CD8-positive, alpha-beta memory T cell (primary cell): ENCODE measurements at regions not wholly inside any gene's neighbourhood (a gene's known extent, or its start where the extent isn't known, plus 50 kb on each side); places are given as distances from the start of the nearest gene placed in this dataset.

Experiments
- CTCF ChIA-PET: fragments of 350-600 bp; sonication (Branson Sonifier 250); formaldehyde crosslinking; loops from one replicate; lab custom pipeline; 2021; ENCODE audit warnings: antibody characterized with exemption; lab: Charles Lee
- POLR2A ChIA-PET: fragments of 350-600 bp; sonication (Branson Sonifier 250); formaldehyde crosslinking; loops from one replicate; lab custom pipeline; 2021; ENCODE audit warnings: antibody characterized with exemption; lab: Charles Lee
- DNase-seq, 5 donors: peaks; one replicate each; pipeline versions ENCODE4 v3.0.0 to v3.0.0-alpha.2; 2020 to 2022; ENCODE audit warnings: mixed read lengths in 1 of 5
- H3K27ac ChIP-seq: one replicate; pipeline ENCODE4 v1.7.0; 2013; ENCODE audit warnings: low read depth, mild to moderate bottlenecking, low read length, moderate library complexity
- H3K27me3 ChIP-seq: 2 replicates; pipeline ENCODE4 v1.7.0; 2013; ENCODE audit warnings: low read length, mild to moderate bottlenecking; ENCODE audit not compliant: insufficient read depth, poor library complexity, severe bottlenecking
- H3K36me3 ChIP-seq: 2 replicates; pipeline ENCODE4 v1.7.0; 2013; ENCODE audit warnings: mild to moderate bottlenecking, low read length, moderate library complexity; ENCODE audit not compliant: insufficient read depth
- H3K4me1 ChIP-seq: 2 replicates; pipeline ENCODE4 v1.7.0; 2013; ENCODE audit warnings: mild to moderate bottlenecking, low read length, moderate library complexity; ENCODE audit not compliant: insufficient read depth
- H3K4me3 ChIP-seq: 2 replicates; pipeline ENCODE4 v1.7.0; 2013; ENCODE audit warnings: mild to moderate bottlenecking, low read length
- H3K9me3 ChIP-seq: 2 replicates; pipeline ENCODE4 v1.7.0; 2013; ENCODE audit warnings: mild to moderate bottlenecking, low read length
- H3K27ac Mint-ChIP-seq, 8 donors: one replicate each; pipeline ENCODE4 v1.8.0; 2020 to 2021; ENCODE audit warnings: mixed read lengths in 8 of 8, mild to moderate bottlenecking in 6 of 8, inconsistent platforms in 3 of 8, moderate library complexity in 3 of 8
- H3K27me3 Mint-ChIP-seq, 2 donors: one replicate each; pipeline ENCODE4 v1.8.0; 2020 to 2021; ENCODE audit warnings: mixed read lengths in 2 of 2, mild to moderate bottlenecking in 1 of 2, moderate library complexity in 1 of 2
- H3K36me3 Mint-ChIP-seq, 3 donors: one replicate each; pipeline ENCODE4 v1.8.0; 2020 to 2021; ENCODE audit warnings: mixed read lengths in 3 of 3, inconsistent platforms in 1 of 3, mild to moderate bottlenecking in 1 of 3
- H3K4me1 Mint-ChIP-seq, 3 donors: one replicate each; pipeline ENCODE4 v1.8.0; 2020 to 2021; ENCODE audit warnings: mixed read lengths in 3 of 3, inconsistent platforms in 1 of 3, mild to moderate bottlenecking in 1 of 3
- H3K4me3 Mint-ChIP-seq, 7 donors: one replicate each; pipeline ENCODE4 v1.8.0; 2020 to 2021; ENCODE audit warnings: mixed read lengths in 7 of 7, mild to moderate bottlenecking in 6 of 7, moderate library complexity in 4 of 7, inconsistent platforms in 2 of 7
- H3K9me3 Mint-ChIP-seq, 5 donors: one replicate each; pipeline ENCODE4 v1.8.0; 2020 to 2022; ENCODE audit warnings: mixed read lengths in 5 of 5, mild to moderate bottlenecking in 3 of 5, moderate library complexity in 2 of 5, inconsistent platforms in 1 of 5

- Histone ChIP-seq H3K4me3 (no peak overlapping the region), H3K9me3 (no peaks in the 10 kb centered on the region), H3K27ac (no peak overlapping the region), H3K4me1 (no peaks in the 10 kb centered on the region), H3K36me3 (no peaks in the 10 kb centered on the region), H3K27me3 (no peaks in the 10 kb centered on the region)
- Mint-ChIP-seq H3K4me3 (no peak overlapping the region), H3K4me1 (no peaks in the 10 kb centered on the region), H3K9me3 (peaks cover 0 to 38% (median 2%) of the 10 kb centered on the region in 5 donors), H3K27ac (no peak overlapping the region), H3K27me3 (no peaks in the 10 kb centered on the region), H3K36me3 (no peaks in the 10 kb centered on the region)
- DNase-seq, result no peak
- POLR2A ChIA-PET, result no interaction called here
- CTCF ChIA-PET, result no interaction called here
Observed at GRCh38 chr11:29129844-29130243, 887.0 kb downstream of the KCNA4 start.

GRCh38 chr11:29127461-29127860, 889.4 kb downstream of the KCNA4 start:
- H3K27me3 Mint-ChIP-seq, result peaks cover 0 to 2% of the 10 kb centered on the region in 2 donors
- no peak for DNase-seq
- H3K4me3 Mint-ChIP-seq, result no peak overlapping the region
- H3K27ac Mint-ChIP-seq, result no peak overlapping the region
- H3K9me3 Mint-ChIP-seq, result peaks cover 0 to 34% (median 2%) of the 10 kb centered on the region in 5 donors
- Histone ChIP-seq H3K4me3 (no peak overlapping the region), H3K27me3 (no peaks in the 10 kb centered on the region), H3K27ac (no peak overlapping the region), H3K4me1 (no peaks in the 10 kb centered on the region), H3K36me3 (no peaks in the 10 kb centered on the region), H3K9me3 (no peaks in the 10 kb centered on the region)
- ChIA-PET CTCF (no interaction called here), POLR2A (no interaction called here)
- H3K4me1 Mint-ChIP-seq, result no peaks in the 10 kb centered on the region
- H3K36me3 Mint-ChIP-seq, result no peaks in the 10 kb centered on the region

- no peaks in the 10 kb centered on the region for H3K4me1 ChIP-seq
- H3K9me3 ChIP-seq, result no peaks in the 10 kb centered on the region
- no peak for DNase-seq
- H3K27ac Mint-ChIP-seq, result no peak overlapping the region
- POLR2A ChIA-PET, result no interaction called here
- H3K27me3 ChIP-seq, result no peaks in the 10 kb centered on the region
- H3K4me3 Mint-ChIP-seq, result no peak overlapping the region
- H3K27me3 Mint-ChIP-seq, result peaks cover 0 to 2% of the 10 kb centered on the region in 2 donors
- no peaks in the 10 kb centered on the region for H3K4me1 Mint-ChIP-seq
- H3K9me3 Mint-ChIP-seq, result peaks cover 0 to 20% (median 3%) of the 10 kb centered on the region in 5 donors
- H3K36me3 ChIP-seq, result no peaks in the 10 kb centered on the region
- H3K4me3 ChIP-seq, result no peak overlapping the region
- H3K27ac ChIP-seq, result no peak overlapping the region
- H3K36me3 Mint-ChIP-seq, result no peaks in the 10 kb centered on the region
- CTCF ChIA-PET, result no interaction called here
Observed at GRCh38 chr11:29125606-29126005, 891.2 kb downstream of the KCNA4 start.

- no peaks in the 10 kb centered on the region for H3K4me1 ChIP-seq
- Mint-ChIP-seq H3K36me3 (no peaks in the 10 kb centered on the region), H3K9me3 (peaks cover 0 to 14% (median 5%) of the 10 kb centered on the region in 5 donors), H3K27ac (no peak overlapping the region), H3K4me3 (no peak overlapping the region), H3K4me1 (no peaks in the 10 kb centered on the region), H3K27me3 (peaks cover 0 to 2% of the 10 kb centered on the region in 2 donors)
- H3K9me3 ChIP-seq, result no peaks in the 10 kb centered on the region
- H3K4me3 ChIP-seq, result no peak overlapping the region
- no peak overlapping the region for H3K27ac ChIP-seq
- CTCF ChIA-PET, result no interaction called here
- H3K27me3 ChIP-seq, result no peaks in the 10 kb centered on the region
- no peak for DNase-seq
- POLR2A ChIA-PET, result no interaction called here
- no peaks in the 10 kb centered on the region for H3K36me3 ChIP-seq
Observed at GRCh38 chr11:29124470-29124869, 892.4 kb downstream of the KCNA4 start.

- no peaks in the 10 kb centered on the region for H3K4me1 ChIP-seq
- Mint-ChIP-seq H3K27me3 (peaks cover 0 to 2% of the 10 kb centered on the region in 2 donors), H3K27ac (no peak overlapping the region), H3K9me3 (peaks cover 0 to 13% (median 3%) of the 10 kb centered on the region in 5 donors), H3K36me3 (no peaks in the 10 kb centered on the region), H3K4me1 (no peaks in the 10 kb centered on the region), H3K4me3 (no peak overlapping the region)
- H3K27ac ChIP-seq, result no peak overlapping the region
- POLR2A ChIA-PET, result no interaction called here
- H3K27me3 ChIP-seq, result no peaks in the 10 kb centered on the region
- CTCF ChIA-PET, result no interaction called here
- no peaks in the 10 kb centered on the region for H3K36me3 ChIP-seq
- no peak for DNase-seq
- H3K9me3 ChIP-seq, result no peaks in the 10 kb centered on the region
- no peak overlapping the region for H3K4me3 ChIP-seq
Observed at GRCh38 chr11:29119707-29120618, 896.9 kb downstream of the KCNA4 start.

- Mint-ChIP-seq H3K4me3 (no peak overlapping the region), H3K36me3 (no peaks in the 10 kb centered on the region), H3K27me3 (peaks cover 0 to 2% of the 10 kb centered on the region in 2 donors), H3K9me3 (peaks cover 0 to 11% (median 3%) of the 10 kb centered on the region in 5 donors), H3K4me1 (no peaks in the 10 kb centered on the region), H3K27ac (no peak overlapping the region)
- POLR2A ChIA-PET, result no interaction called here
- no peak for DNase-seq
- no peak overlapping the region for H3K27ac ChIP-seq
- CTCF ChIA-PET, result no interaction called here
- no peaks in the 10 kb centered on the region for H3K36me3 ChIP-seq
- H3K9me3 ChIP-seq, result no peaks in the 10 kb centered on the region
- no peaks in the 10 kb centered on the region for H3K27me3 ChIP-seq
- H3K4me3 ChIP-seq, result no peak overlapping the region
- no peaks in the 10 kb centered on the region for H3K4me1 ChIP-seq
Observed at GRCh38 chr11:29119116-29119515, 897.7 kb downstream of the KCNA4 start.

GRCh38 chr11:29100967-29101366, 915.9 kb downstream of the KCNA4 start:
- Histone ChIP-seq H3K27ac (no peak overlapping the region), H3K4me1 (no peaks in the 10 kb centered on the region), H3K4me3 (no peak overlapping the region), H3K27me3 (no peaks in the 10 kb centered on the region), H3K36me3 (no peaks in the 10 kb centered on the region), H3K9me3 (no peaks in the 10 kb centered on the region)
- ChIA-PET CTCF (no interaction called here), POLR2A (no interaction called here)
- DNase-seq, result no peak
- no peaks in the 10 kb centered on the region for H3K36me3 Mint-ChIP-seq
- peak overlapping the region in 1 of 8 donors; percentile 66 for H3K27ac Mint-ChIP-seq
- peaks cover 11 to 41% (median 14%) of the 10 kb centered on the region in 5 donors for H3K9me3 Mint-ChIP-seq
- H3K4me1 Mint-ChIP-seq, result no peaks in the 10 kb centered on the region
- no peak overlapping the region for H3K4me3 Mint-ChIP-seq
- no peaks in the 10 kb centered on the region for H3K27me3 Mint-ChIP-seq

- H3K4me1 ChIP-seq, result no peaks in the 10 kb centered on the region
- no peaks in the 10 kb centered on the region for H3K36me3 ChIP-seq
- H3K27ac ChIP-seq, result no peak overlapping the region
- ChIA-PET CTCF (no interaction called here), POLR2A (no interaction called here)
- peaks cover 2 to 30% (median 10%) of the 10 kb centered on the region in 5 donors for H3K9me3 Mint-ChIP-seq
- no peak overlapping the region for H3K27ac Mint-ChIP-seq
- H3K36me3 Mint-ChIP-seq, result no peaks in the 10 kb centered on the region
- no peaks in the 10 kb centered on the region for H3K9me3 ChIP-seq
- no peaks in the 10 kb centered on the region for H3K27me3 Mint-ChIP-seq
- no peak overlapping the region for H3K4me3 ChIP-seq
- no peaks in the 10 kb centered on the region for H3K27me3 ChIP-seq
- H3K4me3 Mint-ChIP-seq, result no peak overlapping the region
- DNase-seq, result no peak
- no peaks in the 10 kb centered on the region for H3K4me1 Mint-ChIP-seq
Observed at GRCh38 chr11:29095821-29096220, 921.0 kb downstream of the KCNA4 start.
